Thyroid gland (tissue), 4 donors: ENCODE measurements at regions not wholly inside any gene's neighbourhood (a gene's known extent, or its start where the extent isn't known, plus 50 kb on each side); places are given as distances from the start of the nearest gene placed in this dataset.

Experiments
- DNase-seq, 2 donors: peaks; one replicate each; pipeline ENCODE4 v3.0.0-alpha.2; 2019
- H3K27ac ChIP-seq, 3 donors: fragments of 200-600 bp; sonication (generic); 1 replicate in 2 of 3; 2 replicates in 1 of 3; pipeline ENCODE4 v1.5.1; 2016 to 2019; ENCODE audit warnings: mild to moderate bottlenecking in 1 of 3, moderate library complexity in 1 of 3
- H3K27me3 ChIP-seq: fragments of 200-600 bp; sonication (generic); one replicate; pipeline ENCODE4 v1.5.1; 2019
- H3K36me3 ChIP-seq, 2 donors: fragments of 200-600 bp; sonication (generic); one replicate each; pipeline ENCODE4 v1.5.1; 2016 to 2019
- H3K4me1 ChIP-seq, 2 donors: fragments of 200-600 bp; sonication (generic); one replicate each; pipeline ENCODE4 v1.5.1; 2017 to 2019
- H3K4me3 ChIP-seq, 3 donors: fragments of 200-600 bp; sonication (generic); replicated peaks in 1 of 3; 1 replicate in 2 of 3; 2 replicates in 1 of 3; pipeline ENCODE4 v1.5.1; 2016; ENCODE audit warnings: mild to moderate bottlenecking in 1 of 3
- H3K9me3 ChIP-seq: fragments of 200-600 bp; sonication (generic); one replicate; pipeline ENCODE4 v1.5.1; 2017
- CTCF ChIP-seq, 6 experiments: fragments of 200-600 bp in 3 of 6; fragments of 450-650 bp in 3 of 6; sonication (generic) in 3 of 6; IDR thresholded peaks; one replicate each; pipeline ENCODE4 v1.5.1; 2016 to 2019; ENCODE audit warnings: antibody characterized with exemption in 6 of 6, mild to moderate bottlenecking in 2 of 6, inconsistent platforms in 1 of 6, moderate library complexity in 1 of 6
- POLR2A ChIP-seq, 2 donors: fragments of 450-650 bp; IDR thresholded peaks; one replicate each; pipeline ENCODE4 v1.6.1; 2017; ENCODE audit warnings: antibody characterized with exemption in 2 of 2, mild to moderate bottlenecking in 2 of 2, moderate library complexity in 1 of 2
- WGBS, 2 donors: methylation state at CpG; one replicate each; pipeline ENCODE4 v1.1.5; 2017; 5-methylcytosine and 5-hydroxymethylcytosine counted together
- intact Hi-C: fragments of 100-400 bp; cut with DNase I; formaldehyde crosslinking; loops from one replicate; pipeline ENCODE4 v1.15.1; 2023

GRCh38 chr18:1394966-1395365, 490.3 kb downstream of the ADCYAP1 start:
- H3K4me1 ChIP-seq, result no peaks in the 10 kb centered on the region
- H3K9me3 ChIP-seq, result no peaks in the 10 kb centered on the region
- 69% methylated on average over 5 of the region's 5 CpGs for WGBS, 2 donors
- H3K36me3 ChIP-seq, result no peaks in the 10 kb centered on the region
- H3K4me3 ChIP-seq, result no peak overlapping the region
- no peak overlapping the region for H3K27ac ChIP-seq
- no peak for TF ChIP-seq POLR2A (IDR thresholded peaks at IDR 0.05)
- TF ChIP-seq CTCF (IDR thresholded peaks at IDR 0.05), result no peak
- no peak for DNase-seq
- H3K27me3 ChIP-seq, result no peaks in the 10 kb centered on the region
- intact Hi-C loops, result no loop called here

DNA sequence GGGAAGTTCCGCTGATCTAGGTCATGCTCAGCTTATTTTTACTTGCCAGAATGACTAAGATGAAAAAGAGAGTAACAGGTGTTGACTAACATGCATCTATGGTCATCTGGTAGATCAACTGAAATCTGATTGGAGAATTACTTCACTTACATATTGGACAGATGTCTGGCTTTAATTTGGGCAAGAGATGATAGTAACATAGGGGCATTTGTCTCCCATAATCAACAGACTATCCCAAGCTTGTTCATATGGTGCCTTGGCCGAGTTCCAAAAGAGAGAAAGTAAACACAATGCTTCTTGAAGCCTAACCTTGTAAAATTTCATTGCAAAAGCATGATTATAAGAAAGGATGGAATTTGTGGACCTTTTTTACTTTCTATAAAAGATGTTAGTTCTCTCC, 503.7 kb downstream of the ADCYAP1 start:
- intact Hi-C loops, result no loop called here
- 52 to 66% methylated on average over 2 of the region's 2 CpGs for WGBS, 2 donors
- Histone ChIP-seq H3K4me1 (no peaks in the 10 kb centered on the region), H3K9me3 (no peaks in the 10 kb centered on the region), H3K36me3 (no peaks in the 10 kb centered on the region), H3K4me3 (no peak overlapping the region), H3K27ac (no peak overlapping the region), H3K27me3 (no peaks in the 10 kb centered on the region)
- no peak for DNase-seq
- TF ChIP-seq POLR2A (IDR thresholded peaks at IDR 0.05) (no peak), CTCF (IDR thresholded peaks at IDR 0.05) (no peak)

DNA sequence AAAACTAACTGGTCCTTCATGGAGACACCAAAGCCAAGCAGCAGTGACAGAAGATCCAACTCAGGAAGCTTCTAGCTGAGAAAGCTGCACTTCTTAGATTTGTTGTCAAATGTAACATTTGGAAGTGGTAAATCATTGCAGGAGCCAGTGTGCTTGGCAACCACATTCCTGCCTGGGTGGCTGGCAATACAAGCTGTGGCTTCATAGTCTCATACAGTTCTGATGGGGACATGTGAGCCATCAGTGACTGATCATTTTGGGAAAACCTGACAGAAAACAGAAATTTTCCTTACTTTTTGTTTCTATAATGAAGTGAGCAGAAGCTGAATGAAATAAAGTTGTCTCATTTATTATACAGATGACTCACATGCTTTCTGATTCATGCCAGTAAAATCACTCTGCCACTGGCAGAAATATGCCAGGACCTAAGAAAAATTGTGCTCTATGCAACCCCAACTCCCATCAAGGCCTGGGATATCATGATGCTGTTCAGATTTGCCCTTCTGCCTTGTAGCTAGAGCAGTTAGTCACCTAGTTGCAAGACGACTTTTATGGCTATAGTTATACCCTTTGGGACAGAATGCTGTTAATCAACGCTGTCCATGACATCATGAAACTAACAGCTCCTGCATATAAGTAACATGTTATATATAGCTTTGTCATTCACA, 508.1 kb downstream of the ADCYAP1 start:
- Histone ChIP-seq H3K4me3 (no peak overlapping the region), H3K36me3 (no peaks in the 10 kb centered on the region), H3K9me3 (no peaks in the 10 kb centered on the region), H3K4me1 (no peaks in the 10 kb centered on the region), H3K27ac (no peak overlapping the region), H3K27me3 (no peaks in the 10 kb centered on the region)
- intact Hi-C loops, result no loop called here
- 49 to 60% methylated on average over 2 of the region's 2 CpGs for WGBS, 2 donors
- DNase-seq, result no peak
- TF ChIP-seq POLR2A (IDR thresholded peaks at IDR 0.05), result no peak
- no peak for TF ChIP-seq CTCF (IDR thresholded peaks at IDR 0.05)

GRCh38 chr18:1413323-1413675, 508.6 kb downstream of the ADCYAP1 start:
- no peak overlapping the region for H3K4me3 ChIP-seq
- TF ChIP-seq POLR2A (IDR thresholded peaks at IDR 0.05) (no peak), CTCF (IDR thresholded peaks at IDR 0.05) (no peak)
- no peaks in the 10 kb centered on the region for H3K4me1 ChIP-seq
- no peaks in the 10 kb centered on the region for H3K9me3 ChIP-seq
- intact Hi-C loops, result no loop called here
- no peaks in the 10 kb centered on the region for H3K36me3 ChIP-seq
- WGBS, 2 donors, result 74 to 75% methylated on average over 5 of the region's 5 CpGs
- DNase-seq, result no peak
- H3K27me3 ChIP-seq, result no peaks in the 10 kb centered on the region
- no peak overlapping the region for H3K27ac ChIP-seq

GRCh38 chr18:1416074-1416473, 511.4 kb downstream of the ADCYAP1 start:
- 90 to 94% methylated on average over 6 of the region's 6 CpGs for WGBS, 2 donors
- no peaks in the 10 kb centered on the region for H3K4me1 ChIP-seq
- DNase-seq, result no peak
- H3K4me3 ChIP-seq, result no peak overlapping the region
- no peaks in the 10 kb centered on the region for H3K36me3 ChIP-seq
- intact Hi-C loops, result no loop called here
- H3K27ac ChIP-seq, result no peak overlapping the region
- H3K27me3 ChIP-seq, result no peaks in the 10 kb centered on the region
- TF ChIP-seq CTCF (IDR thresholded peaks at IDR 0.05), result no peak
- TF ChIP-seq POLR2A (IDR thresholded peaks at IDR 0.05), result no peak
- H3K9me3 ChIP-seq, result no peaks in the 10 kb centered on the region
